ENCODE measurements at regions not wholly inside any gene's neighbourhood (a gene's known extent, or its start where the extent isn't known, plus 50 kb on each side); places are given as distances from the start of the nearest gene placed in this dataset.

- no peak for TF ChIP-seq CTCF (IDR thresholded peaks at IDR 0.05)
- no peak for TF ChIP-seq POLR2AphosphoS5 (IDR thresholded peaks at IDR 0.05)
Observed at GRCh38 chr3:4047366-4047765, 248.1 kb downstream of the LRRN1 start.
